Skeletal muscle satellite cell (primary cell): ENCODE measurements at regions not wholly inside any gene's neighbourhood (a gene's known extent, or its start where the extent isn't known, plus 50 kb on each side); places are given as distances from the start of the nearest gene placed in this dataset.
"Not testable (repeated sequence)": the region's sequence is repeated elsewhere in the genome, so short reads cannot be mapped to it uniquely, and the experiment has no call there.

Source experiments
- H3K27me3 ChIP-seq: 2 replicates; pipeline ENCODE4 v1.7.0; 2013; ENCODE audit warnings: low read length; ENCODE audit not compliant: control insufficient read depth, insufficient read depth
- H3K36me3 ChIP-seq: 2 replicates; pipeline ENCODE4 v1.7.0; 2013; ENCODE audit warnings: mild to moderate bottlenecking, control low read depth, low read length; ENCODE audit not compliant: insufficient read depth
- H3K4me1 ChIP-seq: 2 replicates; pipeline ENCODE4 v1.7.0; 2013; ENCODE audit warnings: low read length; ENCODE audit not compliant: control insufficient read depth, insufficient read depth
- H3K4me2 ChIP-seq: 2 replicates; pipeline ENCODE4 v1.7.0; 2013; ENCODE audit warnings: mild to moderate bottlenecking, low read length
- H3K4me3 ChIP-seq: 2 replicates; pipeline ENCODE4 v1.7.0; 2013; ENCODE audit warnings: low read length
- H3K9ac ChIP-seq: 2 replicates; pipeline ENCODE4 v1.7.0; 2013; ENCODE audit warnings: mild to moderate bottlenecking, low read depth, low read length, moderate library complexity
- H3K9me3 ChIP-seq: replicated peaks from 2 replicates; pipeline ENCODE4 v1.7.0; 2013; ENCODE audit warnings: mild to moderate bottlenecking, control low read depth, low read length

DNA sequence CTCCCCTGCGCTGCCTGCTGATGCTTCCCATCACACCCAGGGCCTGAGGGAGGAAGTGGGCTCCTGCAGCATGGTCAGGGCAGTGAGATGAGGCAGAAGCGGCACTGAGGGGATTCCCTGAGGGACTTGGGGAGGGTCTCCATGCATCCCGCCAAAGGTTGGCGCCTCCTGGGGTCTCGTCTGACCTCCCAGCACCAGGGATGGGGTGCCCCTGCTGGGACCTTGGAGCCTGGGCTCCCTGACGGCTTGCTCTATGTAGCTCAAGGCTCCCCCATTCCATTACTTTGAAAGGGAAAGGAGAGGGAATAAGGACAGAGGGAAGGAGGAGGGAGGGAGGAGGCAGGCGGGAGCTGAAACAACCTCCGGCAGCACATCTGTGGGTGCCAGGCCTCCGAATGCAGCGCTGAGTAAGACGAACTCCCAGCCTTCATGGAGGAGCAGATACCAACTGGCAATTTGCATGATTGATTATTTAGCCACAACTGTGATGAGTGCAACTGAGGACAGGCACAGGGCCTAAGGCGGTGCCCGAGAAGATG, 259.3 kb downstream of the ERMARD start:
- Histone ChIP-seq H3K9me3 (peaks cover 4% of the 10 kb centered on the region), H3K4me3 (no peak overlapping the region), H3K4me1 (no peaks in the 10 kb centered on the region), H3K36me3 (no peaks in the 10 kb centered on the region), H3K9ac (no peak overlapping the region), H3K4me2 (no peak overlapping the region), H3K27me3 (no peaks in the 10 kb centered on the region)

DNA sequence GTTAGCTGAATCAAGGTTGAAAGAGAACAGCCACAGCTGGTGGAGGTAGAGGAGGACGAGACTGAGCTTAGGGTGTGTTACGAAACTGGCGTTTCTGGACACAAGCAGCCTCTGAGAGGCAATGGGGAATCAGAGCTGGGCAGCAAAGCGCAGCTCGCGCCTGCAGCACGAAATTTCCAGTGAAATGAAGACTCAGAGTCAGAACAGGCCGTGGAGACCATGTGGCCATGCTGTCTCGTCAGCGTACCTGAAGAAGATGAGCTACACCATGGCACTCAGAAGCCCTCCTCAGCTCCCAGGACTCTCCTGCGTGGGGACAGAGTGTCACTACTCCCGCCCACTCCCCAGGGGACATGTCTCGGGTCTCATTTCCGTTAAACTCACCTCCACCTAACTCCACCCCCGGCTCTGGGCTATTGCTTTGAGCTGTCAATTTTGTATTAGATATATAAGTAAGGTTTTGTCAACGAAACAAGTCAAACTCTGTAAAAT, 256.9 kb downstream of the ERMARD start:
- Histone ChIP-seq H3K4me1 (no peaks in the 10 kb centered on the region), H3K4me3 (no peak overlapping the region), H3K4me2 (no peak overlapping the region), H3K9ac (no peak overlapping the region), H3K27me3 (no peaks in the 10 kb centered on the region), H3K9me3 (peaks cover 5% of the 10 kb centered on the region), H3K36me3 (no peaks in the 10 kb centered on the region)

DNA sequence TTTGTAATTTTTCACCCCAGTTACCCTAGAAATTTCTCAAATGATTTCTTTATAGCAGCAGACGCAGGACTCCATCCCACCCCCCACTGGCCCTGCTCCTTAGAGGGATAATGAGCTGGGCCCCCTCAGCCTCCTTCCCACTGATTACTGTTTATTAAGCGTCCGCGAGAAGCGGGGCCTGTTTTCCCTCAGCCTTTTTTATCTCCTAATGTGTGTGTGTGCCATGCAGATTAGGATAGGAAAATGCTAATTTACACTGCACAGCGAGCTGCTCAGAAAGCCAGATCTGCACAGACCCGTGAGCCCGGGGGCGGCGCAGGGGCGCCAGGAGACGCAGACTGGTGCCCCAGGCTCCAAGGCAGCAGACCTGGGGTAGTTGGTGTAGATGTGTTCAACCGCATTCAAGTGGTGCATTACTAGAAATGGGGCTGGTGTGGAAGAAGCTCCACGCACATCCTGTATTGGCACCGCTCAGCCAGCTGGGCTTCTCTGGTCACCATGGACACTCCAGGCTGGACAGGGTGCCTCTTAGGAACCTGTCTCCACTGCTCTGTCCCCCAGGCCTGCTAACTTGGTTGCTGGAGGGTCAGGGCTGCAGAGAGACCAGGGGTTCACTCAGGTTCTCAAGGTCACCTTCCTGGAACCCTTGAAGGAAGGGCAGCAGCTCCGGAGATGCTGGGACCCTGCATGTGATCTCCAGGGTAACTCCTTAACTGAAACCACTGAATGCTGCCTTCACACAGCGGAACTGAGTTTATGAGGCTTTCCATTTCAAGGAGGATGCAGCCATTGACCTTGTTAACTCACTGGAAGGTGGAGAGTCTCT, 256.3 kb downstream of the ERMARD start:
- Histone ChIP-seq H3K4me3 (no peak overlapping the region), H3K9me3 (peaks cover 10% of the 10 kb centered on the region), H3K4me1 (no peaks in the 10 kb centered on the region), H3K4me2 (no peak overlapping the region), H3K9ac (no peak overlapping the region), H3K27me3 (no peaks in the 10 kb centered on the region), H3K36me3 (no peaks in the 10 kb centered on the region)

- Histone ChIP-seq H3K4me2 (no peak overlapping the region), H3K27me3 (no peaks in the 10 kb centered on the region), H3K36me3 (no peaks in the 10 kb centered on the region), H3K4me3 (no peak overlapping the region), H3K9me3 (peaks cover 10% of the 10 kb centered on the region), H3K9ac (no peak overlapping the region), H3K4me1 (no peaks in the 10 kb centered on the region)
Observed at GRCh38 chr6:170006900-170007467, 255.6 kb downstream of the ERMARD start.

DNA sequence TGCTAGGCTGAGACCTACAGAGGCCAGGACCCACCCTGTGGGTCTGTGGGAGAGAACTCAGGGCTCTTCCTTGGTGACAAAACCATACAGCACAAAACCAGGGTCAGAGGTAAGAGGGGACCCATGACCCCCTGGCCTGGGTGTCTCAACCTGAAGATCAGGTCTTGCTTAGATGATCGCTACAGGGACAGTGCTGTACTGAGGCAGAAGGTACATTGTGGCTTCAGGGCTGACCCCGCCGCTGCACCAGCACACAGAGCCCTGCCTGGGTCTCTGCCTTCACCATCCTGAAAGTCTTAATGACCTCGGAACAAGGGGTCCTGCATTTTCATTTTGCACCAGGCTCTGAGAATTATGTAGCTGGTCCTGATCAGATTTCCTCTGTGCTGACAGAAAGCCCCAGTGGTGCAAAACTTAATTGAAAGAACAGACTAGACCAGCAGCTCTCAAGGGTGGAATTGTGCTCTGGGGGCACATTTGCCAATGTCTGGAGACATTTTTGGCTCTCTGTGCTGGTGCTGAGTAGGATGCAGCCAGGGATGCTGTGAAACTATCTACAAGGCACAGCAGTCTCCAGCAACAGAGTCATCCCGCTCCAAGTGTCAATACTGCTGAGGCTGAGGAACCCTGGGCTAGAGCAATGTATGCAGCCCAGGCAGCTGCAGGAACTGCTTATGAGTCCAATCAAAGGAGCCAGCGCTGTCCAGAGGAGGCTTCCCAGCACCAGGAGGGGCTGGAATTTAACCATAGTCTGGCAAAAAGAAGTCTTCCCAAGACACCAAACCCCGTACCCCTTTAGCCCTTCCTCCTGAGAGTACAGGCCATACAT, 254.9 kb downstream of the ERMARD start:
- Histone ChIP-seq H3K4me2 (no peak overlapping the region), H3K9ac (no peak overlapping the region), H3K4me3 (no peak overlapping the region), H3K27me3 (no peaks in the 10 kb centered on the region), H3K9me3 (peaks cover 10% of the 10 kb centered on the region), H3K36me3 (no peaks in the 10 kb centered on the region), H3K4me1 (no peaks in the 10 kb centered on the region)

- Histone ChIP-seq H3K4me3 (no peak overlapping the region), H3K27me3 (no peaks in the 10 kb centered on the region), H3K4me2 (no peak overlapping the region), H3K36me3 (no peaks in the 10 kb centered on the region), H3K9ac (no peak overlapping the region), H3K4me1 (no peaks in the 10 kb centered on the region), H3K9me3 (peaks cover 10% of the 10 kb centered on the region)
Observed at GRCh38 chr6:170005665-170006064, 254.2 kb downstream of the ERMARD start.

DNA sequence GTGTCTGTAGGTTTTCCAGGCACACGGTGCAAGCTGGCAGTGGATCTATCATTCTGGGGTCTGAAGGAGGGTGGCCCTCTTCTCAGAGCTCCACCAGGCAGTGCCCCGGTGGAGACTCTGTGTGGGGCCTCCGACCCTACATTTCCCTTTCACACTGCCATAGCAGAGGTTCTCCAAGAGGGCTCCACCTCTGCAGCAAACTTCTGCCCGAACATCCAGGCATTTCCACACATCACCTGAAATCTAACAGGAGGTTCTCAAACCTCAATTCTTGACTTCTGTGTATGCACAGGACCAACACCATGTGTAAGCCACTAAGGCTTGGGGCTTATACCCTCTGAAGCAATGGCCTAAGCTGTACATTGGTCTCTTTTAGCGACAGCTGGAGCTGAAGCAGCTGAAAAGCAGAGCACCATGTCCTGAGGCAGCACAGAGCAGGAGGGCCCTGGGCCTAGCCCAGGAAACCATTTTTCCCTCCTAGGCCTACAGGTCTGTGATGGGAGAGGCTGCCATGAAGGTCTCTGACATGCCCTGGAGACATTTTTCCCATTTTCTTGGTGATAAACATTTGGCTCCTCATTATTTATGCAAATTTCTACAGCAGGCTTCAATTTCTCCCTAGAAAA, 253.3 kb downstream of the ERMARD start:
- Histone ChIP-seq H3K4me3 (no peak overlapping the region), H3K36me3 (no peaks in the 10 kb centered on the region), H3K4me2 (no peak overlapping the region), H3K4me1 (no peaks in the 10 kb centered on the region), H3K9ac (no peak overlapping the region), H3K27me3 (no peaks in the 10 kb centered on the region), H3K9me3 (peaks cover 12% of the 10 kb centered on the region)

GRCh38 chr6:170003451-170004160, 252.2 kb downstream of the ERMARD start:
- Histone ChIP-seq H3K9ac (no peak overlapping the region), H3K4me3 (no peak overlapping the region), H3K4me1 (no peaks in the 10 kb centered on the region), H3K36me3 (no peaks in the 10 kb centered on the region), H3K27me3 (no peaks in the 10 kb centered on the region), H3K4me2 (no peak overlapping the region), H3K9me3 (peaks cover 16% of the 10 kb centered on the region)

GRCh38 chr6:170003027-170003426, 251.6 kb downstream of the ERMARD start:
- Histone ChIP-seq H3K9me3 (peaks cover 16% of the 10 kb centered on the region), H3K27me3 (no peaks in the 10 kb centered on the region), H3K4me1 (no peaks in the 10 kb centered on the region), H3K9ac (no peak overlapping the region), H3K4me2 (no peak overlapping the region), H3K36me3 (no peaks in the 10 kb centered on the region), H3K4me3 (no peak overlapping the region)

DNA sequence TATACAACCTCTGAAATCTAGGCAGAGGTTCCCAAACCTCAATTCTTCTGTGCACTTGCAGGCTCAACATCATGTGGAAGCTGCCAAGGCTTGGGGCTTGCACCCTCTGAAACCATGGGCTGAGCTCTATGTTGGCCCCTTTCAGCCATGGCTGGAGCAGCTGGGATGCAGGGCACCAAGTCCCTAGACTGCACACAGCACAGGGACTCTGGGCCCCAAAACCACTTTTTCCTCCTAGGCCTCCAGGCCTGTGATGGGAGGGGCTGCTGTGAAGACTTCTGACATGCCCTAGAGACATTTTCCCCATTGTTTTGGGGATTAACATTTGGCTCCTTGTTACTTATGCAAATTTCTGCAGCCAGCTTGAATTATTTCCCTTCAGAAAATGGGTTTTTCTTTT, 250.4 kb downstream of the ERMARD start:
- not testable (repeated sequence) for H3K9ac ChIP-seq, H3K4me3 ChIP-seq, H3K4me2 ChIP-seq, H3K27me3 ChIP-seq, H3K4me1 ChIP-seq, H3K36me3 ChIP-seq
- peaks cover 16% of the 10 kb centered on the region for H3K9me3 ChIP-seq
